Mucosa of descending colon (tissue), 3 donors: ENCODE measurements at regions not wholly inside any gene's neighbourhood (a gene's known extent, or its start where the extent isn't known, plus 50 kb on each side); places are given as distances from the start of the nearest gene placed in this dataset.

Source experiments
- ATAC-seq: fragments of 200-7000 bp; cut with Tn5 transposase; one replicate; pipeline ENCODE4 v1.9.1; 2020; ENCODE audit warnings: mild to moderate bottlenecking, moderate library complexity
- DNase-seq, 3 donors: peaks; one replicate each; pipeline ENCODE4 v3.0.0-alpha.2; 2020
- H3K36me3 ChIP-seq: fragments of 200-600 bp; one replicate; pipeline ENCODE4 v1.8.0; 2021; ENCODE audit warnings: low read depth, mild to moderate bottlenecking
- H3K4me1 ChIP-seq: fragments of 200-600 bp; one replicate; pipeline ENCODE4 v1.8.0; 2021; ENCODE audit warnings: low read depth, mild to moderate bottlenecking
- H3K4me3 ChIP-seq: fragments of 200-600 bp; one replicate; pipeline ENCODE4 v1.8.0; 2021; ENCODE audit warnings: mild to moderate bottlenecking
- H3K9me3 ChIP-seq: fragments of 200-600 bp; one replicate; pipeline ENCODE4 v1.8.0; 2021; ENCODE audit warnings: mild to moderate bottlenecking
- CTCF ChIP-seq: fragments of 200-600 bp; IDR thresholded peaks from one replicate; pipeline ENCODE4 v1.8.0; 2022; ENCODE audit warnings: antibody characterized with exemption, mild to moderate bottlenecking
- intact Hi-C, 2 donors: fragments of 100-400 bp; cut with DNase I in 1 of 2; cut with micrococcal nuclease in 1 of 2; formaldehyde crosslinking; loops; one replicate each; pipeline versions ENCODE4 v1.11.0 to v1.11.1; 2022; cut with DNase I, micrococcal nuclease
- donor health status: DM: no; HTN: no; CAD: no; lungs with moderate emphysema.
- donor health status: DM: no; HTN: no; CAD: no.
- donor health status: DM: no; HTN: yes; CAD: no.

- Histone ChIP-seq H3K4me3 (no peak overlapping the region), H3K36me3 (no peaks in the 10 kb centered on the region), H3K9me3 (no peaks in the 10 kb centered on the region), H3K4me1 (no peaks in the 10 kb centered on the region)
- ATAC-seq (no peak), DNase-seq (no peak)
- TF ChIP-seq CTCF, result no peak
- intact Hi-C loops, result no loop called here
Observed at GRCh38 chr19:32091241-32091640, 254.2 kb upstream of the ZNF507 start.

- H3K4me3 ChIP-seq, result no peak overlapping the region
- H3K4me1 ChIP-seq, result no peaks in the 10 kb centered on the region
- H3K9me3 ChIP-seq, result no peaks in the 10 kb centered on the region
- ATAC-seq (no peak), DNase-seq (no peak)
- TF ChIP-seq CTCF, result no peak
- H3K36me3 ChIP-seq, result no peaks in the 10 kb centered on the region
- intact Hi-C loops, result no loop called here
Observed at GRCh38 chr19:32097011-32097410, 248.4 kb upstream of the ZNF507 start.

- no peak for ATAC-seq
- no peaks in the 10 kb centered on the region for H3K4me1 ChIP-seq
- H3K36me3 ChIP-seq, result no peaks in the 10 kb centered on the region
- intact Hi-C loops, result no loop called here
- no peak for TF ChIP-seq CTCF
- H3K9me3 ChIP-seq, result no peaks in the 10 kb centered on the region
- DNase-seq, result no peak
- no peak overlapping the region for H3K4me3 ChIP-seq
Observed at GRCh38 chr19:32097620-32098019, 247.8 kb upstream of the ZNF507 start.

GRCh38 chr19:32098968-32099367 is 246.4 kb upstream of the ZNF507 start:
- no peak overlapping the region for H3K4me3 ChIP-seq
- no peaks in the 10 kb centered on the region for H3K36me3 ChIP-seq
- H3K9me3 ChIP-seq, result no peaks in the 10 kb centered on the region
- intact Hi-C loops, result no loop called here
- DNase-seq (no peak), ATAC-seq (no peak)
- TF ChIP-seq CTCF, result no peak
- H3K4me1 ChIP-seq, result no peaks in the 10 kb centered on the region

GRCh38 chr19:32101206-32101605 is 244.2 kb upstream of the ZNF507 start:
- no peak for TF ChIP-seq CTCF
- Histone ChIP-seq H3K4me3 (no peak overlapping the region), H3K4me1 (no peaks in the 10 kb centered on the region), H3K9me3 (no peaks in the 10 kb centered on the region), H3K36me3 (no peaks in the 10 kb centered on the region)
- DNase-seq (no peak), ATAC-seq (no peak)
- intact Hi-C loops, result no loop called here

GRCh38 chr19:32103541-32103940 is 241.9 kb upstream of the ZNF507 start:
- no peak for ATAC-seq
- no peak for DNase-seq
- Histone ChIP-seq H3K36me3 (no peaks in the 10 kb centered on the region), H3K4me1 (no peaks in the 10 kb centered on the region), H3K4me3 (no peak overlapping the region), H3K9me3 (no peaks in the 10 kb centered on the region)
- intact Hi-C loops, result no loop called here
- no peak for TF ChIP-seq CTCF
